Spleen (tissue), 11 donors: ENCODE measurements at regions not wholly inside any gene's neighbourhood (a gene's known extent, or its start where the extent isn't known, plus 50 kb on each side); places are given as distances from the start of the nearest gene placed in this dataset.

Experiments
- DNase-seq: peaks from one replicate; pipeline ENCODE4 v3.0.0-alpha.2; 2020
- H3K27ac ChIP-seq, 8 donors: fragments of 200-600 bp; sonication (generic) in 7 of 8; 1 replicate in 4 of 8; 2 replicates in 4 of 8; pipeline versions ENCODE4 v1.5.0 to v1.8.0; 2016 to 2021; ENCODE audit warnings: inconsistent platforms in 4 of 8, mild to moderate bottlenecking in 4 of 8, moderate library complexity in 1 of 8
- H3K27me3 ChIP-seq, 7 donors: fragments of 200-600 bp; sonication (generic) in 6 of 7; replicated peaks in 1 of 7; 1 replicate in 4 of 7; 2 replicates in 3 of 7; pipeline versions ENCODE4 v1.5.0 to v1.8.0; 2016 to 2021; ENCODE audit warnings: inconsistent platforms in 3 of 7, mild to moderate bottlenecking in 1 of 7
- H3K36me3 ChIP-seq, 6 donors: fragments of 200-600 bp; sonication (generic) in 5 of 6; 1 replicate in 4 of 6; 2 replicates in 2 of 6; pipeline versions ENCODE4 v1.5.0 to v1.8.0; 2016 to 2021; ENCODE audit warnings: inconsistent platforms in 2 of 6
- H3K4me1 ChIP-seq, 6 donors: fragments of 200-600 bp; sonication (generic) in 5 of 6; 1 replicate in 3 of 6; 2 replicates in 3 of 6; pipeline versions ENCODE4 v1.5.0 to v1.8.0; 2016 to 2021; ENCODE audit warnings: inconsistent platforms in 3 of 6
- H3K4me3 ChIP-seq, 8 donors: fragments of 200-600 bp; sonication (generic) in 7 of 8; 1 replicate in 4 of 8; 2 replicates in 4 of 8; pipeline versions ENCODE4 v1.5.0 to v1.8.0; 2016 to 2021; ENCODE audit warnings: inconsistent platforms in 4 of 8, mild to moderate bottlenecking in 4 of 8, moderate library complexity in 2 of 8
- H3K9me3 ChIP-seq, 8 donors: fragments of 200-600 bp; sonication (generic) in 7 of 8; 1 replicate in 4 of 8; 2 replicates in 4 of 8; pipeline versions ENCODE4 v1.5.0 to v1.8.0; 2016 to 2021; ENCODE audit warnings: inconsistent platforms in 4 of 8
- CTCF ChIP-seq, 11 experiments: fragments of 200-600 bp in 7 of 11; fragments of 450-650 bp in 4 of 11; sonication (generic) in 4 of 11; IDR thresholded peaks in 8 of 11; conservative IDR thresholded peaks in 3 of 11; 1 replicate in 7 of 11; 2 replicates in 4 of 11; pipeline versions ENCODE4 v1.4.0 to v1.8.0; 2016 to 2021; ENCODE audit warnings: antibody characterized with exemption in 11 of 11, inconsistent platforms in 4 of 11, mild to moderate bottlenecking in 1 of 11
- POLR2A ChIP-seq, 3 donors: fragments of 450-650 bp; IDR thresholded peaks; one replicate each; pipeline ENCODE4 v1.5.1; 2017; ENCODE audit warnings: antibody characterized with exemption in 3 of 3, mild to moderate bottlenecking in 1 of 3
- POLR2AphosphoS5 ChIP-seq, 3 donors: sonication (generic); formaldehyde crosslinking; IDR thresholded peaks; one replicate each; pipeline ENCODE4 v1.5.1; 2017; ENCODE audit warnings: antibody characterized with exemption in 3 of 3
- WGBS, 5 donors: extraction: QIAGEN DNeasy Blood & Tissue Kit in 3 of 5; methylation state at CpG; one replicate each; pipeline versions ENCODE4 v1.1.5 to v1.1.7; 2013 to 2018; 5-methylcytosine and 5-hydroxymethylcytosine counted together
- intact Hi-C: fragments of 100-400 bp; cut with DNase I; formaldehyde crosslinking; loops from one replicate; pipeline ENCODE4 v1.15.0; 2023; ENCODE audit warnings: low total_unique reads
- donor health status: healthy with polysubstance abuse.
- donor health status: DM: no; HTN: no; CAD: no; lungs with moderate emphysema.
- donor health status: DM: no; HTN: no; CAD: no.
- donor health status: Bipolar disorder and iron deficiency.
- donor health status: healthy.
- donor health status: DM: no; HTN: no; CAD: no.
- donor health status: DM: yes; HTN: yes; CAD: no.

GRCh38 chr2:226669905-226670304 lies 129.7 kb downstream of the IRS1 start:
- Histone ChIP-seq H3K4me1 (peaks cover 0 to 4% (median 0%) of the 10 kb centered on the region in 6 donors), H3K9me3 (no peaks in the 10 kb centered on the region), H3K27me3 (peaks cover 0 to 41% (median 0%) of the 10 kb centered on the region in 7 donors), H3K36me3 (no peaks in the 10 kb centered on the region), H3K4me3 (no peak overlapping the region), H3K27ac (no peak overlapping the region)
- intact Hi-C loops: no loop called here
- TF ChIP-seq CTCF (IDR thresholded peaks at IDR 0.05 in 8 of 11, conservative IDR thresholded peaks at IDR 0.05 in 3 of 11) (no peak), POLR2AphosphoS5 (IDR thresholded peaks at IDR 0.05) (no peak), POLR2A (IDR thresholded peaks at IDR 0.05) (no peak)
- 72 to 93% (median 86%) methylated on average over 3 of the region's 3 CpGs for WGBS, 5 donors
- DNase-seq: no peak

GRCh38 chr2:226669249-226669648 lies 130.4 kb downstream of the IRS1 start:
- Histone ChIP-seq H3K4me1 (peaks cover 0 to 4% (median 0%) of the 10 kb centered on the region in 6 donors), H3K4me3 (no peak overlapping the region), H3K27me3 (peaks cover 0 to 44% (median 0%) of the 10 kb centered on the region in 7 donors), H3K27ac (no peak overlapping the region), H3K9me3 (no peaks in the 10 kb centered on the region), H3K36me3 (no peaks in the 10 kb centered on the region)
- TF ChIP-seq POLR2AphosphoS5 (IDR thresholded peaks at IDR 0.05): no peak
- 74 to 86% (median 75%) methylated on average over 4 of the region's 4 CpGs for WGBS, 5 donors
- no peak for DNase-seq
- intact Hi-C loops: no loop called here

- H3K36me3 ChIP-seq: no peaks in the 10 kb centered on the region
- no peak overlapping the region for H3K27ac ChIP-seq
- no peak for TF ChIP-seq CTCF (IDR thresholded peaks at IDR 0.05 in 8 of 11, conservative IDR thresholded peaks at IDR 0.05 in 3 of 11)
- no peak for TF ChIP-seq POLR2AphosphoS5 (IDR thresholded peaks at IDR 0.05)
- TF ChIP-seq POLR2A (IDR thresholded peaks at IDR 0.05): no peak
- H3K9me3 ChIP-seq: no peaks in the 10 kb centered on the region
- intact Hi-C loops: no loop called here
- 55 to 73% (median 65%) methylated on average over 5 of the region's 5 CpGs for WGBS, 5 donors
- no peak for DNase-seq
- no peak overlapping the region for H3K4me3 ChIP-seq
- peaks cover 0 to 3% (median 0%) of the 10 kb centered on the region in 6 donors for H3K4me1 ChIP-seq
- peaks cover 0 to 54% (median 0%) of the 10 kb centered on the region in 7 donors for H3K27me3 ChIP-seq
Observed at GRCh38 chr2:226667736-226668135, 131.9 kb downstream of the IRS1 start.

- intact Hi-C loops: no loop called here
- Histone ChIP-seq H3K4me3 (no peak overlapping the region), H3K27ac (no peak overlapping the region), H3K27me3 (peaks cover 0 to 69% (median 4%) of the 10 kb centered on the region in 7 donors), H3K36me3 (no peaks in the 10 kb centered on the region), H3K9me3 (no peaks in the 10 kb centered on the region), H3K4me1 (no peaks in the 10 kb centered on the region)
- no peak for DNase-seq
- 50 to 58% (median 53%) methylated on average over 3 of the region's 3 CpGs for WGBS, 5 donors
- no peak for TF ChIP-seq CTCF (IDR thresholded peaks at IDR 0.05 in 8 of 11, conservative IDR thresholded peaks at IDR 0.05 in 3 of 11)
Observed at GRCh38 chr2:226665306-226665831, 134.3 kb downstream of the IRS1 start.

GRCh38 chr2:226664661-226665060 lies 135.0 kb downstream of the IRS1 start:
- WGBS, 5 donors: 72 to 83% (median 76%) methylated on average over 2 of the region's 2 CpGs

More at GRCh38 chr2:226664661-226665060, 135.0 kb downstream of the IRS1 start:
- H3K4me3 ChIP-seq: no peak overlapping the region
- H3K4me1 ChIP-seq: no peaks in the 10 kb centered on the region
- TF ChIP-seq POLR2A (IDR thresholded peaks at IDR 0.05): no peak
- H3K36me3 ChIP-seq: no peaks in the 10 kb centered on the region
- no peaks in the 10 kb centered on the region for H3K9me3 ChIP-seq
- no peak overlapping the region for H3K27ac ChIP-seq
- DNase-seq: no peak
- H3K27me3 ChIP-seq: peaks cover 0 to 62% (median 4%) of the 10 kb centered on the region in 7 donors
- intact Hi-C loops: no loop called here
